ENCODE measurements at regions not wholly inside any gene's neighbourhood (a gene's known extent, or its start where the extent isn't known, plus 50 kb on each side); places are given as distances from the start of the nearest gene placed in this dataset.

- DNase-seq = no peak
Measured at GRCh38 chr12:84594157-84594556, 318.4 kb downstream of the SLC6A15 start.

GRCh38 chr12:84585776-84586395, 326.7 kb downstream of the SLC6A15 start:
- no peak for DNase-seq

- no peak for DNase-seq
Measured at GRCh38 chr12:84572196-84572595, 340.4 kb downstream of the SLC6A15 start.

GRCh38 chr12:84562331-84562730, 350.3 kb downstream of the SLC6A15 start:
- no peak for DNase-seq

- DNase-seq = no peak
Measured at GRCh38 chr12:84561351-84561750, 351.2 kb downstream of the SLC6A15 start.

- DNase-seq = no peak
Measured at GRCh38 chr12:84554199-84554723, 358.3 kb downstream of the SLC6A15 start.

GRCh38 chr12:84553331-84554117, 359.1 kb downstream of the SLC6A15 start:
- no peak for DNase-seq

- no peak for DNase-seq
Measured at GRCh38 chr12:84551373-84551772, 361.2 kb downstream of the SLC6A15 start.

GRCh38 chr12:84550518-84550917, 362.1 kb downstream of the SLC6A15 start:
- no peak for DNase-seq

- no peak for DNase-seq
Measured at GRCh38 chr12:84542289-84542688, 370.3 kb downstream of the SLC6A15 start.

GRCh38 chr12:84537666-84538065, 374.9 kb downstream of the SLC6A15 start:
- DNase-seq = no peak

GRCh38 chr12:84512751-84513150, 399.8 kb downstream of the SLC6A15 start:
- DNase-seq = no peak

- DNase-seq = no peak
Measured at GRCh38 chr12:84508851-84509260, 403.7 kb downstream of the SLC6A15 start.

- DNase-seq = no peak
Measured at GRCh38 chr12:84507956-84508850, 404.4 kb downstream of the SLC6A15 start.

GRCh38 chr12:84506282-84506681, 406.3 kb downstream of the SLC6A15 start:
- DNase-seq = no peak

- peak; percentile 17 to 23 for DNase-seq
Measured at GRCh38 chr12:84502907-84503787, 409.5 kb downstream of the SLC6A15 start.

GRCh38 chr12:84502180-84502860, 410.3 kb downstream of the SLC6A15 start:
- DNase-seq = no peak

GRCh38 chr12:84497819-84498218, 414.8 kb downstream of the SLC6A15 start:
- DNase-seq = no peak

GRCh38 chr12:84495711-84496110, 416.9 kb downstream of the SLC6A15 start:
- no peak for DNase-seq

- DNase-seq = no peak
Measured at GRCh38 chr12:84492351-84492883, 420.2 kb downstream of the SLC6A15 start.

GRCh38 chr12:84484798-84485197, 427.8 kb downstream of the SLC6A15 start:
- DNase-seq = no peak

All from activated CD4-positive, alpha-beta T cell treated with anti-CD3 and anti-CD28 coated beads, Interleukin-2, amount 50 U/mL, for 48 hours (primary cell).